ENCODE measurements at regions not wholly inside any gene's neighbourhood (a gene's known extent, or its start where the extent isn't known, plus 50 kb on each side); places are given as distances from the start of the nearest gene placed in this dataset.

DNA sequence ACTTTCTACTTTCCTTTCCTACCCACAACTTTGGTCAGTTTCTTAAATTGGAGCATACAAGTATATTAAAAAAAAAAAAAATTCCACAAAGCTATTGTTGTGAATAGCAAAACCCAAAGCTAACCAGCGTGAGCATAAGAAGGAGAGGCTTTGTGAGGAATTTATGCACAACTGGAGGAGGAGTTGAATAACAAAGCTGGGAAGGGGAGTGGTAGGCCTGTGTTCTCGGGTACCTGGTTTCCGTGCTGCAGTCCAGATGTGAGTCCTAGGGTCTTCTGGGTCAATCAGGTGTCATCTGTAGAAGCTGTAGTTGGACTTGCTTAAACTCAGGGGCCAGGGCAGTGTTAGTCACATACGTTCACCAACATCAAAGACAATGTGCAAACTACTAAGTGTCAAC, 422.5 kb upstream of the SGCG start:
- no peaks in the 10 kb centered on the region for H3K79me2 ChIP-seq (ENCODE audit: control insufficient read depth, insufficient read depth, low read length)
- Mint-ChIP-seq H3K4me1 (no peaks in the 10 kb centered on the region), H3K27ac (no peak overlapping the region), H3K9me3 (ENCODE audit: insufficient read depth) (no peaks in the 10 kb centered on the region), H3K4me3 (no peak overlapping the region), H3K27me3 (no peaks in the 10 kb centered on the region)
- WGBS (ENCODE audit: insufficient coverage) = 100% methylated on average over 1 of the region's 4 CpGs
- intact Hi-C loops (cut with micrococcal nuclease) = no loop called here
- no peak overlapping the region for H3K4me2 ChIP-seq (replicated peaks; ENCODE audit: low read depth, low read length, poor library complexity, severe bottlenecking)
- no peak for TF ChIP-seq EZH2 (IDR thresholded peaks at IDR 0.05; ENCODE audit: borderline replicate concordance, insufficient read depth, low read depth, low read length, poor library complexity, severe bottlenecking)
- no peak for TF ChIP-seq CTCF (IDR thresholded peaks at IDR 0.05)
- H3K4me3 ChIP-seq (ENCODE audit: control extremely low read depth in 1 of 5, extremely low read depth in 1 of 5, insufficient read depth in 1 of 5, low read depth in 2 of 5, low read length in 4 of 5) = no peak overlapping the region
- DNase-seq (no peak), ATAC-seq (ENCODE audit: low read depth) (no peak)
- no peaks in the 10 kb centered on the region for H3K27me3 ChIP-seq (replicated peaks in 1 of 4; ENCODE audit: control extremely low read depth in 1 of 4, control insufficient read depth in 3 of 4, insufficient read depth in 4 of 4, low read length in 3 of 4)
- ChIA-PET POLR2A (no interaction called here), CTCF (interaction anchor here (5.4 kb wide), 1 partner anchor 1121 kb away, joined by 33 read pairs; no protein-coding TSS in a partner anchor)
- H3K4me1 ChIP-seq (ENCODE audit: control insufficient read depth in 2 of 2, insufficient read depth in 2 of 2, low read length in 2 of 2) = no peaks in the 10 kb centered on the region
- no peaks in the 10 kb centered on the region for H4K20me1 ChIP-seq (ENCODE audit: control insufficient read depth, insufficient read depth, low read length, poor library complexity, severe bottlenecking)
- no peak overlapping the region for H2AFZ ChIP-seq (ENCODE audit: insufficient read depth, low read depth, low read length, poor library complexity, severe bottlenecking)
- H3K27ac ChIP-seq (ENCODE audit: low read length in 2 of 2) = no peak overlapping the region
- no peaks in the 10 kb centered on the region for H3K36me3 ChIP-seq (replicated peaks in 1 of 2; ENCODE audit: control extremely low read depth in 1 of 2, control insufficient read depth in 1 of 2, extremely low read depth in 1 of 2, insufficient read depth in 2 of 2, low read length in 1 of 2)
- peaks cover 0 to 6% (median 0%) of the 10 kb centered on the region in 3 donors for H3K9me3 ChIP-seq (ENCODE audit: control extremely low read depth in 1 of 3, control insufficient read depth in 2 of 3, insufficient read depth in 1 of 3, low read length in 2 of 3)
- no peak overlapping the region for H3K9ac ChIP-seq (ENCODE audit: low read length)

DNA sequence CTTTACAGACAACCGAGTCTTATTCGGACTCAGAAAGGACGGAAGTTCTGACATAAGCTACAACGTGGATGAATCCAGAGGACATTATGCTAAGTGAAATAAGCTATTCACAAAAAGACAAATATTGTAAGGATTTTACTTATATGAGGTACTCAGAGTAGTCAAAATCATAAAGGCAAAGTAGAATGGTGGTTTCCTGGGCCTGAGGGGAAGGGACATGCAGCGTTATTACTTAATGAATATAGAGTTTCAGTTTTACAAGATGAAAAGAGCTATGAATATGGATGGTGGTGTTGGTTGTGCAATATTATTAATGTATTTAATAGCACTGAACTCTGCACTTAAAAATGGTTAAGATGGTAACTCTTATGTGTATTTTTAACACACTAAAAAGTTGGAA, 419.1 kb upstream of the SGCG start:
- POLR2A ChIA-PET = no interaction called here

More for the DNA sequence above, 419.1 kb upstream of the SGCG start:
- Mint-ChIP-seq H3K9me3 (ENCODE audit: insufficient read depth) (no peaks in the 10 kb centered on the region), H3K4me1 (no peaks in the 10 kb centered on the region), H3K27me3 (no peaks in the 10 kb centered on the region), H3K4me3 (no peak overlapping the region), H3K27ac (no peak overlapping the region)
- no peaks in the 10 kb centered on the region for H3K9me3 ChIP-seq (ENCODE audit: control extremely low read depth in 1 of 3, control insufficient read depth in 2 of 3, insufficient read depth in 1 of 3, low read length in 2 of 3)
- no peak overlapping the region for H3K4me2 ChIP-seq (replicated peaks; ENCODE audit: low read depth, low read length, poor library complexity, severe bottlenecking)
- WGBS (ENCODE audit: insufficient coverage) = no CpG with 5 or more reads among the region's 5 CpGs
- H2AFZ ChIP-seq (ENCODE audit: insufficient read depth, low read depth, low read length, poor library complexity, severe bottlenecking) = no peak overlapping the region
- intact Hi-C loops (cut with micrococcal nuclease) = no loop called here
- TF ChIP-seq EZH2 (IDR thresholded peaks at IDR 0.05; ENCODE audit: borderline replicate concordance, insufficient read depth, low read depth, low read length, poor library complexity, severe bottlenecking) (no peak), CTCF (IDR thresholded peaks at IDR 0.05) (no peak)
- CTCF ChIA-PET = no interaction called here
- H4K20me1 ChIP-seq (ENCODE audit: control insufficient read depth, insufficient read depth, low read length, poor library complexity, severe bottlenecking) = no peaks in the 10 kb centered on the region
- H3K4me1 ChIP-seq (ENCODE audit: control insufficient read depth in 2 of 2, insufficient read depth in 2 of 2, low read length in 2 of 2) = no peaks in the 10 kb centered on the region
- H3K36me3 ChIP-seq (replicated peaks in 1 of 2; ENCODE audit: control extremely low read depth in 1 of 2, control insufficient read depth in 1 of 2, extremely low read depth in 1 of 2, insufficient read depth in 2 of 2, low read length in 1 of 2) = no peaks in the 10 kb centered on the region
- no peak overlapping the region for H3K27ac ChIP-seq (ENCODE audit: low read length in 2 of 2)
- no peaks in the 10 kb centered on the region for H3K27me3 ChIP-seq (replicated peaks in 1 of 4; ENCODE audit: control extremely low read depth in 1 of 4, control insufficient read depth in 3 of 4, insufficient read depth in 4 of 4, low read length in 3 of 4)
- H3K9ac ChIP-seq (ENCODE audit: low read length) = no peak overlapping the region
- H3K79me2 ChIP-seq (ENCODE audit: control insufficient read depth, insufficient read depth, low read length) = no peaks in the 10 kb centered on the region
- no peak for DNase-seq
- no peak for ATAC-seq (ENCODE audit: low read depth)
- H3K4me3 ChIP-seq (ENCODE audit: control extremely low read depth in 1 of 5, extremely low read depth in 1 of 5, insufficient read depth in 1 of 5, low read depth in 2 of 5, low read length in 4 of 5) = no peak overlapping the region

Measured in B cell (primary cell).